ENCODE measurements at regions not wholly inside any gene's neighbourhood (a gene's known extent, or its start where the extent isn't known, plus 50 kb on each side); places are given as distances from the start of the nearest gene placed in this dataset.

- intact Hi-C loops (cut with DNase I; ENCODE audit: low total_unique reads) = no loop called here
- Histone ChIP-seq H3K27ac (peak overlapping the region; percentile 75 to 76), H3K27me3 (no peaks in the 10 kb centered on the region), H3K9me3 (no peaks in the 10 kb centered on the region), H3K36me3 (no peaks in the 10 kb centered on the region), H3K4me1 (no peaks in the 10 kb centered on the region), H3K4me3 (no peak overlapping the region)
- no peak for TF ChIP-seq POLR2A (IDR thresholded peaks at IDR 0.05)
- TF ChIP-seq CTCF (IDR thresholded peaks at IDR 0.05) = no peak
- TF ChIP-seq POLR2AphosphoS5 (IDR thresholded peaks at IDR 0.05) = no peak
- no peak for DNase-seq (ENCODE audit: low spot score in 2 of 2)
Observed at GRCh38 chr5:54404568-54404967, 50.9 kb upstream of the HSPB3 start.

GRCh38 chr5:54403885-54404416, 51.5 kb upstream of the HSPB3 start:
- TF ChIP-seq CTCF (IDR thresholded peaks at IDR 0.05) (no peak), POLR2AphosphoS5 (IDR thresholded peaks at IDR 0.05) (no peak), POLR2A (IDR thresholded peaks at IDR 0.05) (no peak)
- Histone ChIP-seq H3K4me1 (no peaks in the 10 kb centered on the region), H3K27me3 (no peaks in the 10 kb centered on the region), H3K27ac (peak overlapping the region; percentile 75 to 76), H3K4me3 (no peak overlapping the region), H3K9me3 (no peaks in the 10 kb centered on the region), H3K36me3 (no peaks in the 10 kb centered on the region)
- DNase-seq (ENCODE audit: low spot score in 2 of 2) = no peak
- intact Hi-C loops (cut with DNase I; ENCODE audit: low total_unique reads) = no loop called here

GRCh38 chr5:54403121-54403520, 52.4 kb upstream of the HSPB3 start:
- Histone ChIP-seq H3K27me3 (no peaks in the 10 kb centered on the region), H3K4me3 (no peak overlapping the region), H3K27ac (peak overlapping the region; percentile 73 to 75), H3K4me1 (no peaks in the 10 kb centered on the region), H3K9me3 (no peaks in the 10 kb centered on the region), H3K36me3 (no peaks in the 10 kb centered on the region)
- no peak for DNase-seq (ENCODE audit: low spot score in 2 of 2)
- TF ChIP-seq POLR2AphosphoS5 (IDR thresholded peaks at IDR 0.05) (no peak), POLR2A (IDR thresholded peaks at IDR 0.05) (no peak), CTCF (IDR thresholded peaks at IDR 0.05) (no peak)
- intact Hi-C loops (cut with DNase I; ENCODE audit: low total_unique reads) = no loop called here

- intact Hi-C loops (cut with DNase I; ENCODE audit: low total_unique reads) = no loop called here
- TF ChIP-seq POLR2A (IDR thresholded peaks at IDR 0.05) (no peak), POLR2AphosphoS5 (IDR thresholded peaks at IDR 0.05) (no peak), CTCF (IDR thresholded peaks at IDR 0.05) (no peak)
- no peaks in the 10 kb centered on the region for H3K27me3 ChIP-seq
- H3K4me1 ChIP-seq = no peaks in the 10 kb centered on the region
- no peak for DNase-seq (ENCODE audit: low spot score in 2 of 2)
- no peaks in the 10 kb centered on the region for H3K36me3 ChIP-seq
- H3K27ac ChIP-seq = peak overlapping the region in 1 of 2 donors; percentile 46
- no peaks in the 10 kb centered on the region for H3K9me3 ChIP-seq
- no peak overlapping the region for H3K4me3 ChIP-seq
Observed at GRCh38 chr5:54401515-54401914, 54.0 kb upstream of the HSPB3 start.

GRCh38 chr5:54398191-54398590, 57.3 kb upstream of the HSPB3 start:
- DNase-seq (ENCODE audit: low spot score in 2 of 2) = no peak
- Histone ChIP-seq H3K27me3 (no peaks in the 10 kb centered on the region), H3K9me3 (no peaks in the 10 kb centered on the region), H3K4me1 (no peaks in the 10 kb centered on the region), H3K4me3 (no peak overlapping the region), H3K27ac (no peak overlapping the region), H3K36me3 (no peaks in the 10 kb centered on the region)
- no peak for TF ChIP-seq CTCF (IDR thresholded peaks at IDR 0.05)
- TF ChIP-seq POLR2A (IDR thresholded peaks at IDR 0.05) = no peak
- TF ChIP-seq POLR2AphosphoS5 (IDR thresholded peaks at IDR 0.05) = no peak
- intact Hi-C loops (cut with DNase I; ENCODE audit: low total_unique reads) = no loop called here
